HG03039 (cell line): ENCODE measurements at regions not wholly inside any gene's neighbourhood (a gene's known extent, or its start where the extent isn't known, plus 50 kb on each side); places are given as distances from the start of the nearest gene placed in this dataset.
A peak's percentile ranks its signal among the peaks of the same experiment; 100 is the strongest.
"Not testable (repeated sequence)": the region's sequence is repeated elsewhere in the genome, so short reads cannot be mapped to it uniquely, and the experiment has no call there.

Source experiments
- ATAC-seq: cut with Tn5 transposase; IDR thresholded peaks from one replicate; pipeline ENCODE4 v1.9.1; 2021; ENCODE audit warnings: mild to moderate bottlenecking, moderate library complexity; ENCODE audit not compliant: unreplicated experiment

DNA sequence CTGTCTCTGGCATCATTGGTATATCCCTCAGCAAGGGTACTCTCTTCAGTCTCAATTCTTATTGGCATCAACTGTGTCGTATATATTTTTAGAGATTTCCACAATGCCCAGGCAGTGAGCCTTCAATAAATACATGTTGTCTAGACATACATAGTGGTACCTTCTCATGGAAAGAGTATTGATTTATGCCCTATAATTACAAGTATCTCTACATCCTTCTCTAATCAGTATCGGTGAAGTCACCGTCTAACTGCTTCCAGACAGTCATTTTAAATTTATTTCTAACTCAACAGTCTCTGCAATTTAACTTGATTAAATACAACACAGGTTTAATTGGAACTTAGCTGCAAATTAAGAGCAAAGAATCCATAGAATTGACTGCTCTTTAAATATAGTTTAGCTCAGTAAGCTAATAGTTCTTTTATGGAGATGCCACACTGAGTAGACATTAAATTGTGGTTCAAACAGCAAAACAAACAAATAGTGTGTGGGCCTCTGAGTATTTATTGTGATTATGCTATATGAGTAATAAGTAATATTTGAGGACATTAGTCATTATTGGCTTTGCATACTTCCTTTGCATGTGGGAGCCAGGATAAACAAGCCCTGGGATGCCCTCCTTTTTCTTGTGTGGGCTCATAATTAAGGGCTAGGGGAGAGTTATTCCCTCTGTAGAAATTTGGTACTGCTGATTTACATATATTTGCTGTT is 126.9 kb upstream of the DUSP10 start:
- ATAC-seq: no peak

DNA sequence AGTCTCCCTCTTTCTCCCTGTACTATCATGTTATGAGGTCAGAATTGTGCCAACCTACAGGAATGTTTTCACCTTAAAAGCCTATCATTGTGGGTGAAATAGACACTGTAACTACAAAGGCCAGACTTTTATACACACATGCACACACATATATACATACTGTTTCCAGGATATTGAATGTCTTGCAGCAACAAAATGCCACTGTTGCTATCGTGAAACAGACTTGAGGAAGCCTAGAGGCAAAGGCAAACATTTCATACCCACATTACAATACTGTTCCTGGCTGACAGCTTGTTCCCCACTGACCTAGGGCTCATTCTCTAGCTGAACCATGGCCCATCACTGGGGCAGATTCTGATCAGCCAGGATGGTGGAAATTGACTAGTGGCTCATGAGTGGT is 125.1 kb upstream of the DUSP10 start:
- no peak for ATAC-seq

GRCh38 chr1:221865808-221866207 is 123.9 kb upstream of the DUSP10 start:
- ATAC-seq: no peak

DNA sequence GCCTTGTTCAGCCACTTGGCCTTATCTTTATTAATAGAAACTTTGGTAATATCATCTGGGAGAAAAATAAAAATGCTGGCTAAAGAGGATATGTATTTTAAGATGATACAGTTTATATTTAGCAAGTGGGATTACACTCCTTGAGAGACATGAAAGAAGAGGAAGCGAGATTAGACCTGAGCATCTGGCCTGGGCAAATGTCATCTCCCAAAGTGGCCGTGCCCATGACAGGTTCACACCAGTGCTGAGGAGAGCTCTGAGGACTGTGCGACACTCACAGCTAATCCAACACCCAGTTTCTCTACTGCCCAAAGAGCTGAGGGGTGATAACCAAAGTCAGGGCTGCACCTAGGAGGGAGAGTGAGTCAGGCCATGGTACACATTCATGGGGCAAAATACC is 121.7 kb upstream of the DUSP10 start:
- no peak for ATAC-seq

DNA sequence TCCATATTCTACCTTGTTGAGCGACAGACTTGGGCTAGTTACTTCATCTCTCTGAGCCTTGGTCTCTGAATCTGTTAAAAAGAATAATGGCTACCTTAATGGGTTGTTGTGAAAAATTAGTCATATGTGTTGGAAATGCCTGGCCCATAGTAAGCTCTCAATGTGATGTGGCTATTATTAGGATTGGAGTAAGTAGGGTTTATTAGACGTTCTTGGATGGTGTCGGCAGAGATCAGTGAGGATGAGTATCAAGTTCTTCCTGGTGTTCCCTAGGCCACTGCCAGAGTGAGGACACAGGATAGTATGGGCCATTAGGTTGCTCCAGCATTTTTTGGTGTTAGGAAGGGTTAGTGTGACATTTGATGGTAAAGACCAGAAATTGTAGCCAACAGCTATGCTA is 121.1 kb upstream of the DUSP10 start:
- no peak for ATAC-seq

- ATAC-seq: no peak
Measured at GRCh38 chr1:221858818-221859611, 117.1 kb upstream of the DUSP10 start.

DNA sequence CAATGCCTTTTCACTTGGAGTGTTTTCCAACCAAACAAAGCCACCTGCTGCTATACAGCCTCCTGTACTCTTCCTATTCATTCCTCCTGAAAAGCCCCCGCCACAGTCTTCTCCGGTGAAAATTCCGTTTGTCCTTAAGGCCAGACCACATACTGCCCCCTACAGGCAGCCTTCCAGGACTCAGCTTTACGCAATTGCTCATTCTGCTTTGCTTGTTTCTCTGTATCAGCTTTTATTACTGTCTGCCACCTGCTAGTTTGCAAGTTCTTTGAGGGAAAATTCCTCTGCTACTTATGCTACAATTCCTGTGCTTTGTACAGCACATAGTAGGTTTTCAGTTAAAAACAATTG is 115.2 kb upstream of the DUSP10 start:
- not testable (repeated sequence) for ATAC-seq

DNA sequence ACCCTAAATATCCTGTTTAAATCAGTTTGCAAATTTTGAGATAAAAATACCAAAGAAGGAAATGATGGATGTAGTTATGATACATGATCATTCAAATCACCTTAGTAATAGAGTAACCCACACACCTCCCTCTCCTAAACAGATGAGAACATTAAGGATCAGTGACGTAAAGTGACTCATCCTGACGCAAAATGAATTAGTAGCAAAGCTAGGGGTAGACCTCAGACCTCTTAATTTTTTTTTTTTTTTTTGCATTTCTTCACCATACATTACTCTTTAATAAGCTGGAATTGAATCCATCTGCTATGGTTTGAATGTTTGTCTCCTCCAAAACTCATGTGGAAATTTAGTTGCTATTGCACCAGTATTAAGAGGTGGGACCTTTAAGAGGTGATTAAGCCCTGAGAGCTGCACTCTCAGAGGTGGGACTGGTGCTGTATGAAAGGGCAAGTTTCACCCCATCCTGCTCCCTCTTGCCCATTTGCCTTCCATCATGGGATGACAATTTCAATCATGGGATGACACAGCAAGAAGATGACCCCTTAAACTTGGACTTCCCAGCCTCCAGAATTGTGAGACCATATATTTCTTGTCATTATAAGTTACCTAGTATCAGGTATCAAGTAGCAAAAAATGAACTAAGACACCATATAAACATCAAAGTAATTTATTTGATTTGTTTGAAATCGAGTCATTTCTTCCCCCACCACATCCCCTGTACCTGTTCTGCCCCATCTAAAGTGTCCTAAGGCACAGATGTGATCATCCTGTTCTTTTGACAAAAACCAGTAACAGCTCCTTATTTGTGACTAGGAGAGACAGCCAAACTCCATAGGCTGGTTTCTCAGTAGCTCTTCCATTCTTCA is 114.6 kb upstream of the DUSP10 start:
- ATAC-seq: no peak

GRCh38 chr1:221855156-221855555 is 113.3 kb upstream of the DUSP10 start:
- no peak for ATAC-seq

GRCh38 chr1:221851336-221851735 is 109.4 kb upstream of the DUSP10 start:
- ATAC-seq: no peak

DNA sequence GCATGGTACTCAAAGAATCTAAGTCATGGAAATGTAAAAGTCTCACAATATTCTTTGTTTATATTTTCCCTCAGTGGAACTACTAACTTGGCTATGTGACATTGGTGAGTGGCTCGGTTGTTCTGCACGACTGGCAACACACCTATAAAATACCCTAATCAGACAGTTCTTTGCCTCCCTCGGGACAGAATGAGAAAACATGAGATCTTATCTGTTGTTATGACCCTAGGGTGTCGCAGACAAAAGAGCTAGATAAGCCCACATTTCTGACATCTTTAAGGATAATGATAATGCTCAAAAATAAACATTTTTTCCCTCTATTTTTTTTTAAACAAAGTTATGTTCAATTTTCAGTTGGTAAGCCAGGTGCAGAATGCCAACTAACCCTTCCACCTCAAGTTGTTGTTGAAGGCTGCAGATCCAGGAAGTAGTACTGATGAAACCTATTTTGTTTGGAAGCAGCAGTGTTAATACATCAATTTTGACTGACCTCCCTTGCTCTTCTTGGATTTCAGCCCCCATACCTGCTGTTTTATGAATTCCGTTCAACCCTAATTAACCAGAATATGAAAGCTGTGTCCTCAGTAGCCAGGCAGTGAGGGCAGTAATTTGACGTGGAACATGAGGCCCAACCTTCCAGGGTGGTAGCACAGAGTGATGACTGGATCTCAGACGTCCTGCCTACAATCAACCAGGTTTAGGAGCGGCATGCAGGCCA is 108.7 kb upstream of the DUSP10 start:
- ATAC-seq: no peak

- no peak for ATAC-seq
Measured at GRCh38 chr1:221849897-221850296, 108.0 kb upstream of the DUSP10 start.

DNA sequence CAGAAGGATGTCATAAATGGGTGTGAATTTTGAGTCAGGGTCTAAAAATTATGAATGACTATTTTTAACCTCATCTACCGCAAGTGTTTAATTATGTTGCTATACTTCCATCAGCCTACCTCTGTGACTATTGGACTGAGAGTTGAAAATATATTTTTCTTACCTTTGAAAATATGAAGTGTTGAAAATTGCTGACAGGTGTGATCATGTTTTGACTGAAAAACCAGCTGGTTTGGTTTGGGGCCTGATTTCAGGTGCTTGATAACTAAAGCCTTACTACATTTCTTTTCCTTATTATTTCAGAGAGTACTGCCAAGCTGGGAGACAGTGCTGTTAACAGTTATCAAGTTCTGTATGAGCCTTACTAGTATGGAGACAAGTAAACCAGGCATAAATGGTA is 107.2 kb upstream of the DUSP10 start:
- no peak for ATAC-seq

DNA sequence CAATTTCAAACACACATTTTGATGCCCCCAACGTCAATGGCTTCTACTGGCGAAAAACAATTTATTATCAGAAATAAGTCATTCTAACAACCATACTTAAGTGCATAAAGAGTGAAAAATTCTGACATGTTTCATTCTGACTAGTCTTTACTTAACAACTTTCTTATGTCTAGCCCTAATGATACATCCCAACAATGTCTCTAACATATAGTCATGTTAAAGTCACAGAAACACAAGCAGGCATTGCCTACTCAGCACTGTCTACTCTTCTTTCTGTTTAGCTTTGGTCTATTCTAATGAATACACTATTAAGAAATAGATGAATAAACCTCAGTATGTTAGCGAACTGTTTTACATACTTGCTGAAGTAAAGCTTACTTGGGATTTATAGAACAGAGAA is 105.8 kb upstream of the DUSP10 start:
- ATAC-seq: no peak

DNA sequence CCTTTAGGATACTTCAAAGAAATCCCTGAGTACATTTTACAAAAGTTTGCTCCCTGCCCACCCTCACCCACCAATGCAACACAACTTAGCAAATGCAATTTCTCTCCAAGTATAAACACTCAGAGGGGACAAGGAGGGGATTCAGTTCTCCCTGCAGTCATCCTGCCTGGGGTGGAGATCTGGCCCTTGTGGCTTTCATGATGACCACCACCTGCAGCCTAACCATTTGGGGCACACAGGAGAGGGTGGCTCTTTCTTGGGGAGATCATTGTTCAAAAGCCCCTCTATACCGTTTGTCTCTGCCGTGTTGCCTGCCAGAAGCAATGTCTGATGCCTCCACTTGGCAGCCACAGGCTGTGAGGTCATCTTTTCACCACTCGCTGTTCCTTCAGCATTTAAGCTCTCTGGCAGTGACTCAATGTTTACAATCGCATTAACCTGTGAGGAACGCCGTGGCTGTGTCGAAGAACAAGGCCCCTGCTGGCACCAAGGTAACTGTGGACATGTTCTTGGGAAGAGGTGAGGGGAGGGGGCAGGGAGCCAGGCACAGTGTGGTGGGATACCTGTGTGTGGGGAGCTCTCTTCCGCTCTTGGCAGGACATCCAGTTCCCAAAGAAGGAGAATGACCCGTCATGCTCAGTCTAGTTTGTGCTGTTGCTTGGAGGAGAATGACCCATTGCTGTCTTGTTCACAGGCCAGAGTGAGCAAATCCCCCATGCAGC is 103.9 kb upstream of the DUSP10 start:
- no peak for ATAC-seq

DNA sequence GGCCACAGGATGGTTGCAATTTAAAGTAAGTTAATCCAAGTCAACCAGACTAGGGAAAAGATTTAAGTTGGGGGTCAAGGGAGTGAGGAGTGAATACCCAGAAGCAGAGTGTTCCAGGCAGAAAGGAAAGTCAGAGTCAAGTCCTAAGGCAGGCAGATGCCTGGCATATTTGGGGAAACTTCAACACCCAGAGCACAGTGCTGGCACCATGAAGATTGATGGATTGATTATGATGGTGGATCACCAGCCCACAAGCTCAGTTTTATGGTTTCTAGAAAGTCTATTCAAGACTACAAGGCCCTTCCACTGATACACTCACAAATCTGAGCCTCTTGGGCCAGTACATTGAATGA is 100.1 kb upstream of the DUSP10 start:
- ATAC-seq: no peak

GRCh38 chr1:221841251-221841982 is 99.5 kb upstream of the DUSP10 start:
- no peak for ATAC-seq

DNA sequence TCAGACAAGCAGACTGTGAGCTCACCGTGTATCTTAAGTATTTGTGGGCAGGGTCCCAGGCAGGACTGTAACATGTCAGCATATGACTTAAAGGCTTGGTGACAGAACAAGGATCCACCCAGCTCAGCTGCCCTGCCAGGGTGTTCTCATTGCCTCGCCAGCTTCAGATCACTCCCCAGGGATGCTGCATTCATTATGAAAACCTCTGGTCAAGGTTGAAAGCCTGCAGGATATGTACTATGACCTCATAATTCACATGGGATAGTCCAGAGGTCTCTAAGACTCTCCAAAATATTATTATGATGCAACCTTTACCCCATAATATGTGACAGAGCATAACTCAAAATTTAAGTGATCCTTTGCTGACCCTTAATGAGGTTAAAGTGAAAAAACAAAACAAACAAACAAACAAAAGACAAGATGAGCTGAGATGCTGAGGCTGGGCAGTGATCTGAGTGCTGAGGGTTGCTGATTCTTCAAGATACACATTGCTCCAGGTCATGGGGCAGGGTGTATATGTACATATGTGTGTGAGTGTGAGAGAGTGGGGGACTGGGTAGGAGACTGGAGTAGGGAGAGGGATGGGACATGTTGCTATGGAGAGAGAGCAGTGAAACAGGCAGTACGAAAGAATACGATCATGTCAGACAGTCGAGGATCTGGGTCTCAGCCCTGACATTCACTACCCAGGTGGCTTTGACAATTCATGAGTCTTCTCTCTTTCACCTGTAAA is 98.8 kb upstream of the DUSP10 start:
- no peak for ATAC-seq

GRCh38 chr1:221839782-221840395 is 98.0 kb upstream of the DUSP10 start:
- ATAC-seq: peak; percentile 91
